Activated T-cell treated with anti-CD3 and anti-CD28 coated beads, Interleukin-2, amount 50 U/mL, for 24 hours (primary cell): ENCODE measurements at regions not wholly inside any gene's neighbourhood (a gene's known extent, or its start where the extent isn't known, plus 50 kb on each side); places are given as distances from the start of the nearest gene placed in this dataset.

Experiments used
- DNase-seq: peaks from one replicate; pipeline ENCODE4 v3.0.0-alpha.2; 2020
- H3K27ac Mint-ChIP-seq: 2 replicates; pipeline ENCODE4 v1.8.0; 2020; ENCODE audit warnings: mild to moderate bottlenecking, mixed read lengths
- H3K27me3 Mint-ChIP-seq: 2 replicates; pipeline ENCODE4 v1.8.0; 2020; ENCODE audit warnings: mixed read lengths
- H3K36me3 Mint-ChIP-seq: 2 replicates; pipeline ENCODE4 v1.8.0; 2020; ENCODE audit warnings: low read depth, mixed read lengths
- H3K4me1 Mint-ChIP-seq: 2 replicates; pipeline ENCODE4 v1.8.0; 2020; ENCODE audit warnings: low read depth, mixed read lengths
- H3K4me3 Mint-ChIP-seq: 2 replicates; pipeline ENCODE4 v1.8.0; 2020; ENCODE audit warnings: mild to moderate bottlenecking, moderate library complexity, mixed read lengths
- H3K9me3 Mint-ChIP-seq: 2 replicates; pipeline ENCODE4 v1.8.0; 2020; ENCODE audit warnings: mixed read lengths

DNA sequence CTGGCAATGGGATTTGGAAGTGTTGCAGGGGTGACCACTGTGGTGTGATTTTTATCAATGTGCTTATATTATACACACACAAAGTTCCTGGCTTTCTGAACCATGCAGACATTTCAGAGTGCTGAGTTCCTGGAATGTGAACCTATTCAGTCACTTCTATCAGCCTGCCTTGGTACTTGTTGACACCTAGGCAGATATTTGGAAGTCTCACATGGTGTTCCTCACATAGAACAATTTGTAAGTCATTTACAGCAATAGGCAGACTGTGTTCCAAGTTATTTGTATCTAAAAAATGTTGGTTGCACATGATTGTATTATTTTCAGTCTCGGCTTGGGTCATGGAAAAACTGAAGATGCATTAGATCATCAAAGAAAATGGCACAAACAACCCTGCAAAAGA lies 182.2 kb downstream of the SREK1 start:
- Mint-ChIP-seq H3K4me3 (no peak overlapping the region), H3K27me3 (peaks cover 2% of the 10 kb centered on the region), H3K9me3 (peaks cover 6% of the 10 kb centered on the region), H3K27ac (no peak overlapping the region), H3K4me1 (peaks cover 20% of the 10 kb centered on the region), H3K36me3 (no peaks in the 10 kb centered on the region)
- no peak for DNase-seq

DNA sequence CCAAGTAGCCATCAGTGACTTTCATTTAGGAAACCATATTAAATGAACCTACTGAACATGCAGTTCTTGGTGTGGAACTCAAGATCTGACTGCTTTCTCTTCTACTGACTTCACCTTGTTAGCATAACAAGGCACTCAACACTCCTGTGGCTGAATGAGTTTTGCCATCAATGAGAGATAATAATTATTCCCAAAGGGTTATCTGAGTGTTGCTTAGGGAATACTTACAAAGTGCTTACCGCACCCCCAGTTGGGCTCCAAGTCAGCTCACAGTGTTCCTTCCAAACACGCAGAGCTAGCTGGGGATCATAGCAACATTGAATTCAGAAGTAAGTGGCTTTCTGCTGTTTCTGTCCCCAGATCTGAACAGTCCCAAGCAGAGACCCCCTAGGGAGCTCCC lies 182.9 kb downstream of the SREK1 start:
- Mint-ChIP-seq H3K27ac (no peak overlapping the region), H3K27me3 (no peaks in the 10 kb centered on the region), H3K36me3 (no peaks in the 10 kb centered on the region), H3K4me1 (peaks cover 20% of the 10 kb centered on the region), H3K4me3 (no peak overlapping the region), H3K9me3 (peaks cover 6% of the 10 kb centered on the region)
- DNase-seq = no peak

DNA sequence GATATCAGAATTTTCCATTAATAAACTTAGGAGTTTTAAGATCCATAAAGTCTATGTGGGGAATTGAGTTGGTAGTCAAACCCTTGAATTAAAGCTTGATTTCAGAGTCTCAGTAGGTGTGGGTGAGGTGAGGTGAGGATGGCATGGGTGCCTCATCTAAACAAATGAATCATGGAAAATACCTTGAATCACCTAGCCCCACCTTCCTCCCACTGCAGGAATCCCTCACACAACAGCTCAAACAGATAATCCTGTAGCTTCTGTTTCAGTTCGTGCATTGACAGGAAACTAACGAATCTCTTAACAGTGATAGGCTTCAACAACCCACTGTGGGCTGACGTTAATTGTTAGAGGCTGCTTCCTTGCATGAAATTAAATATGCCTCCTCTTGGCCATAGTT lies 185.0 kb downstream of the SREK1 start:
- Mint-ChIP-seq H3K4me3 (no peak overlapping the region), H3K27me3 (peaks cover 3% of the 10 kb centered on the region), H3K9me3 (peaks cover 6% of the 10 kb centered on the region), H3K27ac (peak overlapping the region; percentile 26), H3K4me1 (peaks cover 20% of the 10 kb centered on the region), H3K36me3 (no peaks in the 10 kb centered on the region)
- no peak for DNase-seq

DNA sequence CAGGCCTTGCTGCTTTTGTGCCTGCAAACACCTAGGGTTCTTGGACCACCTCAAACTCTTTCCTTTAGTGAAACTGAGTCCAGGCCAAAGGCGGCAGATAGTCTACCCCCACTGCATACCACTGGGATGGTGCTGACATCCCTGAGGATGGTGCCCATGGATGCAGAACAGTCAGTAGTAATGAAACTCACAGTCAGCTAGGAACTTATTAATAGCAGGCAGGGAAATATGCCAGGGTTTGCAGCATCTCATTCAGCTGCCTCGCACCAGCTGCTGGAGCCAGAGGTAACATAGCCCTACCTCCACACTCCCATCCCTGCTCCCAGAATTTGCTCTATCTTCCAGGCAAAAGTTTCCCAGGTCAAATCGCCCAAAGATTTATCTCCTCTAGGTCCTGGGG lies 189.1 kb downstream of the SREK1 start:
- DNase-seq = no peak
- peaks cover 6% of the 10 kb centered on the region for H3K9me3 Mint-ChIP-seq
- H3K27ac Mint-ChIP-seq = no peak overlapping the region
- peaks cover 19% of the 10 kb centered on the region for H3K4me1 Mint-ChIP-seq
- peaks cover 37% of the 10 kb centered on the region for H3K27me3 Mint-ChIP-seq
- no peak overlapping the region for H3K4me3 Mint-ChIP-seq
- H3K36me3 Mint-ChIP-seq = no peaks in the 10 kb centered on the region

DNA sequence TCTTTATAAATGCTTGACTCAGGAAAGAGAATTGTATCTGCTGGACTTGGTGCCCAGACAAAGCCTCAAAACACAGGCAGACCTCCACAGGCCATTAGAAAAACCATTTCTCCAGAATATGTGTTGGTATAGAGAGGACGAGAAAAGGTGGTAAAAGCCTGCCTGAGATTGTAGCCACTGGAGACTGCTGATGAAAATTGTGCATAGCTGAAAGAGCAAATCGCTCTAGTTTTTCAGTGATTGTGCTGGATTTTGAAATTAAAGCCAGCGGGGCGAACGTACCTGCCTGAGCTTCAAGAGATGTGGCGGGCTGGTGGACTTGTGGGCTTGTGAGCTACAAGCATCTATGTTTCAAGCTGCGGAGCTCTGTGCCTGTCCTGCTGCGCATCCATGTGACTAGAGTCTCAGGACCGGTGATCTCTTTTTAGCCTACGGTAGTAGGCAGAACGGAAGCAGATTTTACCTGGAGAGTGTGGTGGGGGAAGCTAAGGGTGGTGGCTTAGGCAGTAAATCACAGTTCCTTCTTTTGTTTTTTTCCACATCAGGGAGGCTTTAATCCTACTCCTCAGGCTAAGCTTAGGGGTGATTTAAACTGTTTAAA lies 193.6 kb downstream of the SREK1 start:
- peaks cover 40% of the 10 kb centered on the region for H3K27me3 Mint-ChIP-seq
- no peak overlapping the region for H3K4me3 Mint-ChIP-seq
- H3K4me1 Mint-ChIP-seq = no peaks in the 10 kb centered on the region
- H3K36me3 Mint-ChIP-seq = no peaks in the 10 kb centered on the region
- H3K27ac Mint-ChIP-seq = no peak overlapping the region
- H3K9me3 Mint-ChIP-seq = no peaks in the 10 kb centered on the region
- DNase-seq = no peak

DNA sequence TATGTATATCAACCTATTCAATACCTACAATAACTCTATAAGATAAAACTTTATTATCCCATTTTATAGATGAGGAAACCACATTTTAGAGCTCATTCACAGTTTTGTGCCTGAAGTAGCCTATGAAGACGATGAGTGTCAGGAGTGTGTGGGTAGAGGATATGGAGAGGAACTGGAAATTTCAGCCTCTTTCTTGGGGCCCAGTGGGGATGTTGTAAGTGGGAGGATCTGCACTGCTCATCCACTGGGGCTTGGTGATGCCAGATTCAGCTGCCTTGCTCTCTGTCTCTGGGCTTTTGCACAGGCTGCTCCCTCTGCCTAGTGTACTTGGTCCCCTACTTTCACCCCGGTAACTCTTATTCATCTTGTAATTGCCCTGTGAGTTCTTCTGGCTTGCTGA lies 194.7 kb downstream of the SREK1 start:
- no peak for DNase-seq
- Mint-ChIP-seq H3K27me3 (peaks cover 37% of the 10 kb centered on the region), H3K4me3 (no peak overlapping the region), H3K36me3 (no peaks in the 10 kb centered on the region), H3K27ac (no peak overlapping the region), H3K4me1 (no peaks in the 10 kb centered on the region), H3K9me3 (no peaks in the 10 kb centered on the region)

DNA sequence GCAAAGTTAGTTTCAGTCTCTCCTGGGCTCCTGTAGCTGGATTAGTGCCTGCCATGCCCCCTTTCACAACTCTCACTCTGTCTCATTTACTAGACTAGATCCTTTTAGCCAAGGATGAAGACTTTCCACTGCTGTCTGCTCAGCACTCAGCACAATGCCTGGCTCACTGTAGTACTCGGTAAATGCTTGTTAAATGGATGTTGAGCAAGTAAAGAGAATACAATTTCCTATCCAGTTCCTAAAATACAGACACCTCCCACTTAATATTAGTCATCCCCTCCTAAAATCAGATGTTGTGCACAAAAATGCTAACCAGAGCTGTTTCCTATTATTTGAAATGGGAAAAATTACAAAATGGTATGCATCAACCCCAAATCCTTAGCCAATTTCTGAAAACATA lies 195.8 kb downstream of the SREK1 start:
- Mint-ChIP-seq H3K27me3 (peaks cover 30% of the 10 kb centered on the region), H3K9me3 (no peaks in the 10 kb centered on the region), H3K27ac (no peak overlapping the region), H3K4me3 (no peak overlapping the region), H3K4me1 (no peaks in the 10 kb centered on the region), H3K36me3 (no peaks in the 10 kb centered on the region)
- DNase-seq = no peak

DNA sequence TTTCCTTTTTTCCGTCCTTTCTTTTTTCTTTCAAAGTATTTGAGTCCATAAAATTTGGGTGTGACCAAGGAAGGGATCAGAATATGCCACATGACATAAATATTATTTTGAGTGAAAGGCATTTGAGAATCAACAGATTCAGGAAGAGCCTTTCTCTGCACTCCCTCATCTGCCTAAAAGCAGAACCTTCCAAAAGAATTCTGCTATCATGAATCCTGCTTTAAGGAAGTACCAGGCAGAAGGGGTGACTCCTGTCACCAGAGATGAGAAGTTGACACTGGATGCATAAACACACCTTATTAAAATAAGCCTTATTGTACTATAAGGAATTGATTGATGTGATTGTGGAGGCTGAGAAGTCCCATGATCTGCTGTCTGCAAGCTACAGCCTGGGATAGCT lies 196.7 kb downstream of the SREK1 start:
- no peak overlapping the region for H3K4me3 Mint-ChIP-seq
- peaks cover 25% of the 10 kb centered on the region for H3K27me3 Mint-ChIP-seq
- H3K27ac Mint-ChIP-seq = no peak overlapping the region
- no peaks in the 10 kb centered on the region for H3K36me3 Mint-ChIP-seq
- H3K4me1 Mint-ChIP-seq = no peaks in the 10 kb centered on the region
- no peak for DNase-seq
- no peaks in the 10 kb centered on the region for H3K9me3 Mint-ChIP-seq

DNA sequence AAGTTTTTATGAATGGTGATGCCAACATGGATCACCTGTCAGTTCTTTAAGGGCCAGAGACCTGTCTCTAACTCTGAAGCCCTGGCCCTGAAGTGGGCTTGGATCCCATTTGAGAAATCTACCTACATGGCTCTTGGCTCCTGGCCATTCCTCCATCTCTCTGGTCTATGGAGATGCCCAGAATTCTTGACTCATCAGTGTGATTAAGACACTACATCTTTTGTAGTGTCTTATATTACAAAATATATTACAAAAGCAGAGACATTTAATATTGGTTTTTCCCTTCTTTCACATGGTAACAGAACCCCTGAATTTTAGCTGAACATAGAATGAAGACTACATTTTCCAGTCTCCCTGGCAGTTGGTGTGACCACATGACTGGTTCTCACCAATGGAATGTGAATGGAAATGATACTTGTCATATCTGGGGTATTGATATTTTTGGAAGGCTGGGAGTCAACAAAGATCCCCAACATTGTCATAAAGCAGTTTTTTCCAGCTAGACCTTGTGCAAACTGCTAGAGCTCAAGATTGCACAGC lies 198.3 kb downstream of the SREK1 start:
- Mint-ChIP-seq H3K27me3 (peaks cover 18% of the 10 kb centered on the region), H3K27ac (no peak overlapping the region), H3K4me3 (no peak overlapping the region), H3K4me1 (no peaks in the 10 kb centered on the region), H3K36me3 (no peaks in the 10 kb centered on the region), H3K9me3 (no peaks in the 10 kb centered on the region)
- no peak for DNase-seq

DNA sequence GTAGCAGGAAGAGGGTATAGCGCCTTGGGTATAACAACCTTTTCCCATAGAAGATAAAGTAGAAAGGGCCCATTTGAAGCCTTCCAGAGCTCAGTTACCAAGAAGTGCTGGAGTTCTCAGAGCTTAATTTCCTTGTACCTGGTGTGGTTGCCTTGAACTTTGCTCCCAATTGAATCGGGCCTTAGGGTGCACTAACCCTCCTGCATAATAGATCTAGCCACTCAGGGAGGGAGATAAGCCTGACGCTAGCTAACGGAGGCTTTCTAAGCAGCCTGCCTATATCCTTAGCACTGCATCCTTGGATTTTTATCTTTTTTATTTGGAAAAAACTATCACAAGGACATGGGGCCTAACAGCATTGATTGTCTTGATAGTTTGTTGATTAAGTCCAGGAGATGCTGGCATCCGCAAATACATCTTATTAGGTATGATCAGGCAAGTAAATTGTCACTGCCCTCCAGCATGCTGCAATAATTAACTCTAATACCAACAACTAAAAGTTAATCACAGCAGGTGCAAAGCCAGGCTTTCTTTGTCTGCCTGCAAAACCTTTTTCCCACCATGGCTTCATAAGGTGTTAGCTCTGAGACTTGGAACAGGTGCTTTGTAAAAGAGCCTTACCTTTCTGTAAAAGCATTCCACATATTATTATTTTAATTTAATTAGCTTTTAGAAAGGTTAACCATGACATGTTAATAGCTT lies 199.4 kb downstream of the SREK1 start:
- H3K36me3 Mint-ChIP-seq = no peaks in the 10 kb centered on the region
- no peaks in the 10 kb centered on the region for H3K4me1 Mint-ChIP-seq
- no peak overlapping the region for H3K4me3 Mint-ChIP-seq
- DNase-seq = no peak
- no peaks in the 10 kb centered on the region for H3K9me3 Mint-ChIP-seq
- no peak overlapping the region for H3K27ac Mint-ChIP-seq
- H3K27me3 Mint-ChIP-seq = peaks cover 15% of the 10 kb centered on the region

DNA sequence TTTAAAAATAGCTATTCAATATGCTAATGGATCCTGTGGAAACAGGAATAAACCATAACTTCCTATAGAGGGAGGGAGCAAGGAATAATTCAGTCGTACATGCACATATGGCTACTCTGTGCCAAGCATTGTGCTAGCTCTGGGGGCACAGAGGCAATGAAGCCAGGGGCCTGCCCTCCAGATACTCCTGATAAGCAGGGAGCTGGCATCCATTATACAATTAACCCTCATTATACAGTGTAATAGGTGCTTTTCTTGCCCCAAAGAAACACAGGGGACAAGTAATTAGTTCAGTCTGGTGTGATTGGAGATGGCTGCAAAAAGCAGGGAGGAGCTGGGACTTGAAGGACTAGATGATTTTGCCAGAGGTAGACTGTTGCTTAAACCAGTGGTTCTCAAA lies 200.4 kb downstream of the SREK1 start:
- H3K27me3 Mint-ChIP-seq = peaks cover 20% of the 10 kb centered on the region
- no peaks in the 10 kb centered on the region for H3K4me1 Mint-ChIP-seq
- H3K4me3 Mint-ChIP-seq = no peak overlapping the region
- H3K27ac Mint-ChIP-seq = no peak overlapping the region
- H3K9me3 Mint-ChIP-seq = no peaks in the 10 kb centered on the region
- no peaks in the 10 kb centered on the region for H3K36me3 Mint-ChIP-seq
- no peak for DNase-seq

DNA sequence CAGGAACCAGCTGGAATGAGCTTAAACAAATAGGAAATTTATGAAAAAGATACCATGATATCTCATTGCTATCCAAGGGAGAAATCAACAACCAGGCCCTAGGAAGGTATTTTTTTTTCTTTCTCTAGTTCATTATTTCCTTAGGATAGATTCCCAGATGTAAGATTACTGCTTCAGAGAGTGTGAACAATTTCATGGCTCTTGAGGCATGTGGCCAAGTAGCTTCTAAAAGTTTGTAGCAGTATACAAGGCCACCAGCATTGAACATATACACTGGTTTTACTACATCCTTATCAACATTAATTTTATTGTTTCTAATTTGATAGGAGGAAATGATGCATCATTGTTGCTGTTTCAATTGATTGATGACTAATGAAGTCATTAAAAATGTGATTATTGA lies 201.2 kb downstream of the SREK1 start:
- Mint-ChIP-seq H3K27ac (no peak overlapping the region), H3K36me3 (no peaks in the 10 kb centered on the region)
- no peak for DNase-seq

DNA sequence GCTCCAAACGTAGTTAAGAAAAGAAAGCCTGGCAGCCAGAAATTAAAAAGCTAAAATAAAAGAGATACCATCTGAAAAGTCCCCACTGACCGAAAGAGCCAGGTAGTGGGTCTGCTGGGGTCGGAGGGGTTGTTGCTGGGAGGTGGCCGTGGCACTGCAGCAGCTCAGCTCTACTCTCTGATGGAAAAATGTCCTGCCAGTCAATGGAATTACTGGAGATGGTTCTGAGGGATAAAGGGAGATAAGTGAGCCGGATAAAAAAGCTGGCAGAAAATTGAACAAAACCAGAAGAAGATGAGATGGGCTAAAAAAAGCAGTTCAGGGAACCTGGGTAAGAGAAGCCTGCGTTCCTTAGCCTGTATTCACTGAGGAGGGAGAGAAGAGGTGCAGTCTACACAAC lies 202.8 kb downstream of the SREK1 start:
- Mint-ChIP-seq H3K36me3 (no peaks in the 10 kb centered on the region), H3K9me3 (no peaks in the 10 kb centered on the region), H3K4me3 (no peak overlapping the region), H3K27ac (no peak overlapping the region), H3K4me1 (no peaks in the 10 kb centered on the region), H3K27me3 (peaks cover 27% of the 10 kb centered on the region)
- no peak for DNase-seq

More for the DNA sequence above, 201.2 kb downstream of the SREK1 start:
- H3K4me3 Mint-ChIP-seq = no peak overlapping the region
- H3K4me1 Mint-ChIP-seq = no peaks in the 10 kb centered on the region
- peaks cover 20% of the 10 kb centered on the region for H3K27me3 Mint-ChIP-seq
- no peaks in the 10 kb centered on the region for H3K9me3 Mint-ChIP-seq

DNA sequence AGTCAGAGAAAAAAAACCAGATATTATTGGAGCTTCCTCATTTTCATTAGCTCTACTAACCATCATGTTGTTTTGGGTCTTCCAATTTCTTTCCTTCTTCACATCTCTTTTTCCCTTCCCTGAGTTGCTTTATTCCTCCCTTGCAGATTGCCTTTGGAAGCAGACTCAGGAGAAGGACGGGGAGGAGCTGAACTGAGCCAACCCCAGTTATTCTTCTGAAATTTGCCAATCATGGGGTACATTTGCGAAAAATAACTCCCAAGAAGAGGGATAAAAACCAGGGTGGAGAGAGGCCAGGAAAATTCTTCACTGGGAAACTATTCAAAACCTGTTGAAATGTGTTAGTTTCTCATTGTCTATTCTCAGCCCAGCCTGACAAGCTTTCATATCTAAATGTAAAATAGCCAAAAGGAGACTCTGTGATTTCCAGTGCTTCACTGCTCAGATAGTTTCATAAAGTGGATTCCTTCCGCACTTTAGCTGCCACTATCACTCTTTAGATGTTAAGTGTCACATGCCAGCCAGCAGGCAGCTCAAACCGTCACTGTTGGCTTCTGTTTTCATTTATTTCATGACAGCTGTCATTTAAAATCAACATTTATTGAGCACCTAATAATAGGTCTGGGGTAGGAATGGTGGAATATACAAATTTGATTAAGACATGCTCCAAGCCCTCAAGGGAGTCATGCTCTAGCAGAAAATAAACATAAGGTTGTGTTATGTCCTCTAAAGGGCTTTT lies 204.5 kb downstream of the SREK1 start:
- H3K4me1 Mint-ChIP-seq = no peaks in the 10 kb centered on the region
- H3K4me3 Mint-ChIP-seq = no peak overlapping the region
- H3K27me3 Mint-ChIP-seq = peaks cover 32% of the 10 kb centered on the region
- DNase-seq = no peak
- H3K27ac Mint-ChIP-seq = no peak overlapping the region
- H3K36me3 Mint-ChIP-seq = no peaks in the 10 kb centered on the region
- H3K9me3 Mint-ChIP-seq = no peaks in the 10 kb centered on the region

DNA sequence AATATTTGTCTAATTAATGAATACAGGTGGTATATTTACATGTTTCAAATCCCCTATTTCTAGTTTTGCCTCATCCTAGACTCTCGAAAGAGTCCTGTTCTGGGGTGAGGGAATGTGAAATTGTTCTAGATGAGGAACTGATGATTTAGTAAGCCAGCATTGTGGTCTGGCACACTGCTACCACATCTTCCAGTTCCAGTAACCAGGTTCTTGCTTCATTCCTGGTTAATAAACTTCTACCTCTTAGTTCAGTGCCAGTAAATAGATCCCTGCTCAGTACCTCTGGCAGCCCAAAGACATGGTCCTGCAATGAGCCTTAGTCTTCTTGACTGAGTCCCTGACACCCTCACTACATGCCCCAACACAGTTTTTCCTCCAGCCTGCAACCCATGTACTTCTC lies 207.7 kb downstream of the SREK1 start:
- DNase-seq = no peak
- H3K4me3 Mint-ChIP-seq = no peak overlapping the region
- no peak overlapping the region for H3K27ac Mint-ChIP-seq
- H3K9me3 Mint-ChIP-seq = no peaks in the 10 kb centered on the region
- H3K27me3 Mint-ChIP-seq = peaks cover 35% of the 10 kb centered on the region
- no peaks in the 10 kb centered on the region for H3K36me3 Mint-ChIP-seq
- no peaks in the 10 kb centered on the region for H3K4me1 Mint-ChIP-seq
